Pulmonary artery endothelial cell (primary cell): ENCODE measurements at regions not wholly inside any gene's neighbourhood (a gene's known extent, or its start where the extent isn't known, plus 50 kb on each side); places are given as distances from the start of the nearest gene placed in this dataset.
"Not testable (repeated sequence)": the region's sequence is repeated elsewhere in the genome, so short reads cannot be mapped to it uniquely, and the experiment has no call there.

Experiments used
- DNase-seq: peaks from one replicate; pipeline ENCODE4 v3.0.0-alpha.2; 2011; ENCODE audit warnings: low read depth, low spot score

DNA sequence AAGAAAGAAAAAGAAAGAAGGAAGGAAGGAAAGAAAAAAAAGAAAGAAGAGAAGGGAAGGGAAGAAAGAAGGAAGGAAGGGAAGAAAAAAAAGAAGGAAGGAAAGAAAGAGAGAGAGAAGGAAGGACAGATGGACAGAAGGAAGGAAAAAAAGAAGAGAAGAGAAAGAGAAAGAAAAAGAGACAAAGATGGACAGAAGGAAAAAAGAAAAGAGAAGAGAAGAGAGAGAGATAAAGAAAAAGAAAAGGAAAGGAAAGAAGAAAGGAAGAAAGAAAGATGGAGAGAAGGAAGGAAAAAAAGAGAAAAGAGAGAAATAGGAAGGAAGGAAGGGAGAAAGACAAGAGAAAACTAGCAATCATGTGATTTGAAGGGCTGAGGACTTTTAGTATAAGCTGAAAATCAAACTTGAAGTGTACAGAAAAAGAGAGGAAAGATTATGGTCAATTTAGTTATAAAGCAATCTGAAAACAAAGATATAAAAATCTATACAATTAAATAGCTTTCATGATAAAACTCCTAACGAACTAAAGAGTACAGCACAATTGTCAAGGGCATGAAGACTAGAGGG, 115.3 kb downstream of the LTN1 start:
- DNase-seq = no peak

DNA sequence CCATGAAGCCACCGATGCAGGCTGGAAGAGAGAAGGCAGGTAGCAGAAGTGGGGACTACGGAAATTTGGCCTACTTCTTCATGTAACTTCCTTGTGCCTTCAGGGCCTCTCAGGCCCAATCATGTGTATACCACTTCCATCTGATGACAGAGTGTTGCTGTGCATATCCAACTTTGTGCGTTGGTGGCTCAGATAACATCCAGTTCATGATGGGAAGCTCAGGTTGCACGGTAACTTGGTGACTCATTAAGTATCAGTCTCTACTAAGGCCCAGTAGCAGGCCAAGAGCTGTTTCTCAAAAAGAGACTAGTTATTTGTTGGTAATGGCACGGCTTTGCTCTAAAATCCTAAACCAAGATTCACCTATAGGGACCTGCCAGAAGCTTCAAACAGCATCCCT, 117.6 kb downstream of the LTN1 start:
- no peak for DNase-seq

DNA sequence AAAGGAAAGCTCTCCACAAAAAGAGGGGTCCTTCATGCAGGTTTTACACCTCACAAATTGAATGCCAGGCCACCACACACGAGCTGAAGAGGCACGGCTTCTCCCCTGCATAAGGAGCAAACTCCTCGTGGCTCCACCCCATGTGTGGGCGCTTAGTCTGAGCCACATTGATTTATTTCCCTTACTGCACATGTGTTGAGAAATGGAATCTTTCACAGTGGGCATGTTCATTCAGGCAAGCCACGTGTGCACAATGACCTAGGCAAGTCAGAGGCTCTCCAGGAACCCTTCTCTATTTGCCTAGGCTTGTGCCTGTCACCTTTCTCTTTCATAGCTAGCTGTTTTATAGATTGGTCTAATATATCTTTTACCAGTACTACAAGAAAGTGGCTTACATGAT, 120.5 kb downstream of the LTN1 start:
- DNase-seq = no peak

DNA sequence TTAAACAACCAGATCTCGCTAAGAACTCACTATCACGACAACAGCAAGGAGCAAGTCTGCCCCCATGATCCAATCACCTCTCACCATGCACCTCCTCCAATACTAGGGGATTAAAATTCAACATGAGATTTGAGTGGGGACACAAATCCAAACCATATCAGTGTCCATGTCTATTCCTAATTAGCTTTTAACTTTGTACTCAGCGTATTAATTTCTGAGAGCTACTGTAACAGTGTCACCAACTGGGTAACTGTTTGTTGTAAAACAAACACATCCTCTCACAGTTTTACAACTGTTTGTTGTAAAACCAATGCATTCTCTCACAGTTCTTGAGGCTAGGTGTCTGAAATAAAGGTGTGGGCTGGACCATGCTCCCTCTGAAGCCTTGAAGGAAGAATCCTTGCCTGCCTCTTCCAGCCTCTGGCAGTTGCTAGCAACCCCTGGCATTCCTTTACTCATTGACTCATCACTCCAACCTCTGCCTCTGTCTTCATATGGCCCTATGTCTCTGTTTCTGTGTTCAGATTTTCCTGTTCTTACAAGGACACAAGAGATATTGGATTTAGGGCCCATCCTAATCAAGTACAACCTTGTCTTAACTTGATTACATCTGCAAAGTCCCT, 121.2 kb downstream of the LTN1 start:
- no peak for DNase-seq

DNA sequence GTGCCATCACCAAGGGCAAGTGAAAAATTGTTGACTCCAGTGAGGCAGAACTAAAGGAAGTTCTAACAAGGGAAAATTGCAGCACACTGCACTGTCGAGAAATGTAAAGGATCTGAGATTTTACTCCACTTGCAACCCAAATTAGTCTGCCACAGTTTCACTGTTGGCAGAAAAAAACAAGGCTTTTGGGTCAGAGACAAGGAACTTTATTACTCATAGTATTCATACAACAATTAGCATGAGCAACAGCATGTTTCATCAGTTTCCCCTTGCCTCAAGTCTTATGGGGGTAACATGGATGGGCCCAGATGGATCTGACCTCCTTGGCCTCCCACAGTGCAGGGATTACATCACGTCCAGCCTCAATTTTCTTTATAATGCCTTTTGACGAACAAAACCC, 125.3 kb downstream of the LTN1 start:
- DNase-seq = no peak

DNA sequence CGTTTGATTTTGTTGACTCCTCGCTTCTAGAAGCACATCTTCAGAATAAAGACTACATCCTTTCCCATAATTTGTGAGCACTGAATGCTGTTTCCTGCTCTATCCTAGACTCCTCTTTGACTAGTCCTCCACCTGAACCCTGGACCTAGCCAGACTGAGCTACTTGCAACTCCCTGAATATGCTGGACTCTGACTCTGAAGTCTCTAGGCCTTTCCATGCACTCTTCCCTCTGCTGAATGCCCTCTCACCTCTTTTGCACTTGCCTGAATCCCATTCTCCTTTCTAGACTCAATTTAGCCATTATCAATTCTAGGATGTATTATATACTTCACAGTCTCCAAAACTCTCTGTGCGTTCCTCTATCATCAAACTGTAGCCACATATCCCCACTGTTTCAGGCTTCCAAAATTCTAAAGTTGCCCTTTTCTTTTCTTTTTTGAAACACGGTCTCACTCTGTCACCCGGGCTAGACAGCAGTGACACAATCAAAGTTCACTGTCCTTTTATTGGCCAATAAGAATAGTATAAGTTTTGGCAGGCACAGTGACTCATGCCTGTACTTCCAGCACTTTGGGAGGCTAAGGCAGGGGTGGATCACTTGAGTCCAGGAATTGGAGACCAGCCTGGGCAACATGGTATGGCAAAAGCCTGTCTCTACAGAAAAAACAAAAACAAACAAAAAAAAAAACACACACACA, 127.0 kb downstream of the LTN1 start:
- no peak for DNase-seq

DNA sequence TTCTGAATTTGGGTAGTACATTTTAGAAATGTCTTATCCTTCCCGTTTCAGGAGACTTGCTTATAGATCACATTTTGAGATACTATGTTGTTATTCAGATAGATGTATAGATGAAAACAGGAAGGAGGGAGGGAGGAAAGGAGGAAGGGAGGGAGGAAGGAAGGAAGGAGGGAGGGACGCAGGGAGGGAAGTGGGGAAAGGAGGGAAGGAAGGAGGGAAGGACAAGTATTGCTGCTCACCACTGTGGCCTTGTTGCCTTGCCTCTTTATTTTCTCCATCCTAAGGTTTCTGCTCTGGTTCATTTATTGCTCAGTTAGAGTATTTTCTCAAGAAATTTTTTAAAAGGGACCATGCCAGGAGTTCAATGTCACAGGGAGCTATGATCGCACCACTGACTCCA, 134.3 kb downstream of the LTN1 start:
- DNase-seq = no peak

DNA sequence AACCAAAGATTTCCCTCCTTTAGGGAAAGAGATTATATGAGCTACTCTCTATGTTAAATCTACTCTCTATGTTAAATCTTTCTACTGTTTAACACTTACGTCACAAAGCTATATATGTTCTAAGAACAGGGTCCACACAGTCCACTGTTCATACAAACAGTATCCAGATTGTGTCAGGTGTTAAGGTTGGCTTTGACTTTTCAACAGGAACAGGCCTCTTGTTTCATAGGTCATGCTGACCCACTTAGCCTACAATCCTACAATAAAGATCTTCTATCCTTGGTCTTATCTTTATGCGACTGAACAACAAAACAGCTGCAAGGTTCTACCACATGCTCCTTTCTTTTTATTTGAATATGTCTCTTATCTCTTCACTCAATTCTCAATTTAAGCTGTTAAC, 134.9 kb downstream of the LTN1 start:
- no peak for DNase-seq

DNA sequence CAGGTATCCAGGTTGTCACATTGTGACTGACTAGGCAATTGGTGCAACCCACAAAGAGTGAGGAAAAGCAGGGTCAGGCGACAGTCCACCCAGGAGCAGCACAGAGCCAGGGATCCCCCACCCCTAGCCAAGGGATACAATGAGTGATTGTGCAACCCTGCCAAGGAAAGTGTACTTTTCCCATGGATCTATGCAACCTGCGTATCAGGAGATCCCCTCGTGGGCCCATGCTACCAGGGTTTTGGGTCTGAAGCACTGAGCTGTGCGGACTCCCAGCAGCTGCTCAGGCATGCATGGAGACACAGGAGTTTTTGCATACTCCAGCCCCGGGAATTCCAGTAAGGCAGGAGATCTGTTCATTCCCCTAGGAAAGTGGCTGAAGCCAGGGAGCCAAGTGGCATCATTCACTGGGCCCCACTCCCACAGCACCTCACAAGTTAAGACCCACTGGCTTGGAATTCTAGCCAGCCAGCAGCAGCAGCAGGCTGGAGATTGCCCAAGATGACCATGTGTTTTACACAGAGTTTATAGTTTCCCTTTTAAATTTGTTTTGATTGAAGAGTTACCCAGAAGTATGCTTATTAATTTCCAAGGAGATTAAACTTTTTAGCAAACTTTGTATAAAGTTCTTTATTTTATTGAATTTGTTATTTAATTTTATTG, 136.0 kb downstream of the LTN1 start:
- DNase-seq = no peak

DNA sequence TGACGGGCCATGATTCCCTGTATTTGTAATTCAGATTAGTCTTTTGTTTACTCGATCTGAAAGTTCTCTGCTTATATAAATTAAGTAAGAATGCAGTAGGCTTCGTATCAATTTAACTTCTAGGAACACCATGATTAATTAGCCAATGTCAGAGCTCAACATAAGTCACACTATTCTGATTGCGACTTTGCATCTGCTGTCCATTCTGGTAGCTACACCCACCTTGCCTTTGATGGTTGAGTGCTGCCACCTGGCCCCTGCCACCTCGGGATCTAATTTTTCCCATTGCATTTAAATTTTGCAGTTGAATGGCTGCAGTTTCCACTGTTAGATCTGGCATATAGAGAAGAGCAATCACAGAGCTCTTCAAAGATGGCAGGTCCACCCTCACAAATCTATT, 140.0 kb downstream of the LTN1 start:
- no peak for DNase-seq

DNA sequence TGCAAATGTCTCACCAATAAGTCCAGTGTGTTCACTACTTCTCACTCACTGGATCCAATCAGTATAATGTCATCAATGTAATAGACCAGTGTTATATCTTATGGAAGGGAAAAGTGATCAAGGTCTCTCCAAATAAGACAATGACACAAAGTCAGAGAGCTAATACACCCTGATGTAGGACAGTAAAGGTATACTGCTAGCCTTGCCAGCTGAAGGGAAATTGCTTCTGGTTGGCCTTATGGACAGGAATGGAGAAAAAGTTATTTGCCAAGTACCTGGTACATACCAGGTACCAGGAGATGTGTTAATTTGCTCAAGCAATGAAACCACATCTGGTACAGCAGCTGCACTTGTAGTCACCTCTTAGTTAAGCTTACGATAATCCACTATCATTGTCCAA, 141.0 kb downstream of the LTN1 start:
- no peak for DNase-seq

DNA sequence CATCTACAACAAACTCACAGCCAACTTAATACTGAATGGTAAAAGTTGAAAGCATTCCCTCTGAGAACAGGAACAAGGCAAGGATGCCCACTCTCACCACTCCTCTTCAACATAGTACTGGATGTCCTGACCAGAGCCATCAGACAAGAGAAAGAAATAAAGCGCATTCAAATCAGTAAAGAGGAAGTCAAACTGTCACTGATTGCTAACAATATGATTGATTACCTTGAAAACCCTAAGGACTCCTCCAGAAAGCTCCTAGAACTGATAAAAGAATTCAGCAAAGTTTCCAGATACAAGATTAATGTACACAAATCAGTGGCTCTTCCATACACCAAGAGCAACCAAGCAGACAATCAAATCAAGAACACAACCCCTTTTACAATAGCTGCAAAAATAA, 153.4 kb downstream of the LTN1 start:
- not testable (repeated sequence) for DNase-seq

DNA sequence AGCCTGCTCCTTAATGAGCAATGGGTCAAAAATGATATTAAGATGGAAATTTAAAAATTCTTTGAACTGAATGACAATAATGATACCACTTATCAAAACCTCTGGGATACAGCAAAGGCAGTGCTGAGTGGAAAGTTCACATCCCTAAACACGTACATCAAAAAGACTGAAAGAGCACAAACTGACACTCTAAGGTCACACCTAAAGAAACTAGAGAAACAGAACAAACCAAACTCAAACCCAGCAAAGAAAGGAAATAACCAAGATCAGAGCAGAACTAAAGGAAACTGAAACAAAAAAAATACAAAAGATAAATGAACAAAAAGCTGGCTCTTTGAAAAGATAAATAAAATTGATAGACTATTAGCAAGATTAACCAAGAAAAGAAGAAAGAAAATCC, 155.3 kb downstream of the LTN1 start:
- not testable (repeated sequence) for DNase-seq

DNA sequence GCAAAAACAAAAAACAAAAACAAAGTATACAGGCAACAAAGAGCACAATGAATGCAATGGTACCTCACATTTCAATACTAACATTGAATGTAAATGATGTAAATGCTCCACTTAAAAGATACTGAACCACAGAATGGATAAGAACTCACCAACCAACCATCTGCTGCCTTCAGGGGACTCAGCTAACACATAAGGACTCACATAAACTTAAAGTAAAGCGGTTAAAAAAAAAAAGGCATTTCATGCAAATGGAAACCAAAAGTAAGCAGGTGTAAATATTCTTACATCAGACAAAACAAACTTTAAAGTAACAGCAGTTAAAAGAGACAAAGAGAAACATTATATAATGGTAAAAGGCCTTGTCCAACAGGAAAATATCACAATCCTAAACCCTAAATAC, 156.1 kb downstream of the LTN1 start:
- not testable (repeated sequence) for DNase-seq

DNA sequence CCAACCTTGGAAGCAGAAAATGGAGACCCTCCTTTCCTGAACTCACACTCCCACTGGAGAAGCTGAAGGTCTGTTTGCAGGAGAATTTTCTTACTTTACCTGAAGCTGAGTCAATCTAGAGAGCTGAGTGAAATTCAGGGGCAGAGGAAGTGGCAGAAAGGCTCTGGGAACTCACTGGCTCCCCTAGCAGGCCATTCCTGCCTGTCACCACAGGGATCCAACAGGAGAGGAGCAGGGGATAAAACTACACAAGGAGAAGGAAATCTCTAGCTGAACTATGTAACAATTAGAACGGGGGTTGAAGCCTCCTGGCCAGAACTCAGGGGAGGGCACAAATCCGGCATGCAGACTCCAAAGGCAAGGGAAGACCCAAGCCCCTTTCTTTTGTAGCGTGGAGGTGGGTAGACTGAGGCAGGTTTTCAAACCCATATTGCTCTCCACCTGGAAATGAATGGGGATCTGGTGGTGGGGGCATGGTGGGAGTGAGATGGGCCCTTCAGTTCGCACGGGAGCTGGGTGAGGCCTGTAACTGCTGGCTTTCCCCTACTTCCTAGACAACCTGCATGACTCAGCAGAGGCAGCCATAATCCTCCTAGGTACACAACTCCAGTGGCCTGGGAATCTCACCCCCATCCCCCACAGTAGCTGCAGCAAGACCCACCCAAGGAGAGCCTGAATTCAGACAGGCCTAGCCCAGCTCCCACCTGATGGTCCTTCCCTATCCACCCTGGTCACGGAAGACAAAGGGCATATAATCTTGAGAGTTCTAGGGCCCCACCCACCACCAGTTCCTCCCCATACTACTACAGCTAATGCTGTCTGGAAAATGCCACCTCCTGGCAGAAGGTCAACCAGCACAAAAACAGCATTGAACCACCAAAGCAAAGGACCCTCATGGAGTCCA, 158.1 kb downstream of the LTN1 start:
- no peak for DNase-seq

DNA sequence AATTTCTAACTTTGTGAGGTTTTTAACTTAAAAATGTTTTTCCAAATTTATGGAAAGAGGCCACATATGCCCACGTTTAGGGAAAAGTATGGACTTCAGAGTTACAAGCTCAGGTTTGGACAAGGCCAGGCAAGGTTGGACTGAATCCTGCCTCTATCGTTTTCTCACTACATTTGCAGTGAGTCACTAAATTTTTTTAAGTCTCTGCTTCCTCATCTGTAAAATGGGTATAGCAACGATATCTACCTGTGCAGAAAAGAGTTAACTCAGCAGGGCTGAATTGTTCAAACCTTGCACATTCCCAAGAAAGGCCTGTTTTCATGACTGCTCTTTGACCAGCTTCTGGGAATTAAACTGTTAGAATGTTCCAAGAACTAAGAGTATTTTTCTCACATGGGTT, 159.1 kb downstream of the LTN1 start:
- no peak for DNase-seq

DNA sequence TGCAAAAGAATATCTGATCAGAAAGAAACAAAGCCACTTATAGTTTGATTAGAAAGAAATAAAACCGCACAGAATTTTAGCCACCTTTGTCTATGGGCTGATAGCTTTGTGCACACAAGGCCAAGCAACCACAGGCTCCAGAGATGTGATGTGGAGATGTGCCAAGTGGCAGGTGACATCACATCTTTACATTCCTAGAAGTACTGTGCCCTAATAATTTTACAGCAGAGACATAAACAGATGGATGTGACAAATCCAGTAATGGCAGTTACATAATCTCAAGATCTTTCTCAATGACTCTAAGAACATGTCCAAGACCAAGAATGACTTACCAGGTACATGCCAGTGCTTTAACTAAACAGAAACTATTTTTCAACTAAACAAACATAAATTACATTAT, 159.5 kb downstream of the LTN1 start:
- DNase-seq = no peak

DNA sequence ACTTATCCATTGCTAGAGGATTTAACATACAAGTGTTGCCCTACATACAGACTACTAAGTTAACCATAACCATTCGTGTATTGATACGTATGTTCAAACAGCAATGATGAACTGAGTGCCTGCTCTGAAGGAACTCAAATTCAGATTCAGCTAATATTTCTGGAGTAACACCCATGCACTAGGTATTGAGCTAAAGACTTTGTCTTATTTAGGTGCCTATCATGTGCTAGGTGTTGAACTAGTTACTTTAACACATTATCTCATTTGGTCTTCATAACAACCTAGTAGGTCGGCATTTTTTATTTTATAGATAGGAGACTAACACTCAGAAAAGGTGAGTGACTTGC, 160.0 kb downstream of the LTN1 start:
- DNase-seq = no peak

DNA sequence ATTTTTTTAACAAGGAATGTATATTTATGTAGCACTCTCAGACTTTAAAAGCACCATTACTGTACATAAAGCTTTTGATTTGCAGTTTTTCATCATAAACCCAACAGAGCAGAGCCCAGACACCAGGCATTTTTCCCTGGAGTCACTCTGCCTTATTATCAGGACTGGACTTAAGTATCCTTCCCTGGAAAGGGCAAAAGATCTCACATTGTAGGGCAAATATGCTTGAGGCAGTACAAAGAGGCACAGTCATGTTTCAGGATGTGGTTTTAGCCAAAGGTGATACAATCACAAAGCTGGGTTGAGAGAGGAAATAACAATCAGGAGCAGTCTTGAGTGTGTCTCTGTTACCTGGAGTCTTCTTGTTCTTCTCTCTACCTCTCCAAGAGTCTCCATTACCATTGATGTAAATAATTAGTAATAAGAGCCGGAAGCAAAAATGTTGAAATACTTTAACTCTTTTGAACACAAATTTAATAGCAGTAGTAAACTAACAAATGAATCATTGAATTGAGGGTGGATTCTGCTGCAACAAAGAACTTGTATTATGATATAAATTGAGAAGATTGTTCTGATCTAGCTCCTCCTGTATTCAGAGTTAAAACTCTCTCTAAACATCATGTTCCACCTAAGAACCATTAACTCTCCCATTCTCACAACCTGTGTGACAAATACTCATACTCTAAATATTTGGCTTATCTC, 160.5 kb downstream of the LTN1 start:
- no peak for DNase-seq

DNA sequence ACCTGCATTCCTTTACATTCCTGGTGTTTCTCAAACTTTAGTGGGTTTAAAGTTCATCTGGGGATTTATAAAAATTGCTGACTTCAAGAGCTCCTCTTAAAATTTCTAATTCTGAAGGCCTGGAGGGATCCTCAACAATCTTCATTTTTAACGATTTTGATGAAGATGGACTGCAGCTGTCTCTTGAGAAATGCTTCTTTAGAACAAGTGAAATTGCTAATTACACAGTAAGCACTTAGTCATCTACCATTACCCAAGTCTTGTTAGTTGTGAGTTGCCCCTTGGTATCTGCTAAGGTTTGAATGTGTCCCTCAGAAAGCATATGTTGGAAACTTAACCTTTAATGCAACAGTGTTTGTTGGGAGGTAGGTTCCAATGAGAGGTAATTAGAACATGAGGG, 163.7 kb downstream of the LTN1 start:
- no peak for DNase-seq

DNA sequence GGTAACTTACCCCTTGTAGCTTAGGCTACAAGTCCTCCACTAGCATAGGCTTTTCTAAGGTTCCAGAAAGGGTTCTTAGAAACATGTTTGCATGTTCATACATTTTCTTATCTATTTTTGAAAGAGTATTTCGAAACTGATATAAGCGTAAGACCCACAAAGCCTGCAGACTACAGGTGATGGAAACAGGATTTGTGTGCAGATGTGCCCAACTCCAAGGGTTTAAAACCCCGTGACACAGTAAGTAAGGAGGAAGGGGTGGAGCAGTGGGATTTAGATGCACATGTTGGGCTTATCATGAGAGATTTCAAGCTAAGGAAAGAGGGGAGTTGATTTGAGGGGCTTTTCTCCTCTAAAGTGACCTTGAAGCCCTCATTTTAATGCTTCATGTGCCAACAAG, 164.7 kb downstream of the LTN1 start:
- no peak for DNase-seq
